Tibial artery (tissue), 4 donors: ENCODE measurements at regions not wholly inside any gene's neighbourhood (a gene's known extent, or its start where the extent isn't known, plus 50 kb on each side); places are given as distances from the start of the nearest gene placed in this dataset.

Experiments
- DNase-seq, 2 donors: peaks; one replicate each; pipeline ENCODE4 v3.0.0-alpha.2; 2019
- H3K27ac ChIP-seq, 2 donors: fragments of 200-600 bp; sonication (generic) in 1 of 2; 1 replicate in 1 of 2; 2 replicates in 1 of 2; pipeline ENCODE4 v1.5.1; 2018 to 2019; ENCODE audit warnings: mild to moderate bottlenecking in 1 of 2
- H3K27me3 ChIP-seq, 2 donors: fragments of 200-600 bp; sonication (generic) in 1 of 2; one replicate each; pipeline versions ENCODE4 v1.5.1 to v1.6.0; 2016 to 2019
- H3K36me3 ChIP-seq, 3 donors: fragments of 200-600 bp; sonication (generic) in 2 of 3; one replicate each; pipeline ENCODE4 v1.5.1; 2016 to 2019; ENCODE audit warnings: mild to moderate bottlenecking in 2 of 3
- H3K4me1 ChIP-seq, 4 donors: fragments of 200-600 bp; sonication (generic) in 2 of 4; 1 replicate in 3 of 4; 2 replicates in 1 of 4; pipeline ENCODE4 v1.5.1; 2016 to 2019
- H3K4me3 ChIP-seq, 2 donors: fragments of 200-600 bp; sonication (generic) in 1 of 2; 1 replicate in 1 of 2; 2 replicates in 1 of 2; pipeline ENCODE4 v1.5.1; 2018 to 2019; ENCODE audit warnings: mild to moderate bottlenecking in 2 of 2
- H3K9me3 ChIP-seq, 3 donors: fragments of 200-600 bp; sonication (generic) in 1 of 3; one replicate each; pipeline ENCODE4 v1.5.1; 2016 to 2019
- intact Hi-C: fragments of 100-400 bp; cut with DNase I; formaldehyde crosslinking; loops from one replicate; pipeline ENCODE4 v1.15.0; 2023; ENCODE audit warnings: low total_unique reads
- TF ChIP-seq, protein P1 (sequence below), 2 experiments: fragments of 200-600 bp in 1 of 2; fragments of 450-650 bp in 1 of 2; IDR thresholded peaks; one replicate each; pipeline ENCODE4 v1.5.1; 2017 to 2019; ENCODE audit warnings: antibody characterized with exemption in 2 of 2, mild to moderate bottlenecking in 1 of 2, moderate library complexity in 1 of 2

DNA sequence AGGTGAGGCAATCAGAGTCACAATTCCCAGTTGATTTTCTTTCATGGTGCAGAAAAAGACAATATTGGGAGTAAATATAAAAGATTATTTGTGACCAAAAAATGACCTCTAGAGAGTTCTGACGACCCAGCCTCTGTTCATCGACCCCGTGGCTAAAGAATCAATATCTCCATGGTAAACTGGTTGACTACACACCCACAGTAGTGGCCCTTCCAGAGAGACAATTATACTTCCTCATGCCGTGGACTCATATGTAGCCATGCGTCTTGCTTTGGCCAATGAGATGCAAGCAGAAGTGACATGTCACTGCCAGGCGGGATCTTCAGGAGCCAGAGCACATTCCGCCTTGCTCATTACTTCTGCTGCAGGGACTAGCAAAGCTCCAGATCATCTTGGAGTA lies 163.3 kb upstream of the RAD23B start:
- Histone ChIP-seq H3K4me1 (no peaks in the 10 kb centered on the region), H3K27me3 (no peaks in the 10 kb centered on the region), H3K4me3 (no peak overlapping the region), H3K36me3 (no peaks in the 10 kb centered on the region), H3K9me3 (no peaks in the 10 kb centered on the region), H3K27ac (no peak overlapping the region)
- TF ChIP-seq, protein P1, sequence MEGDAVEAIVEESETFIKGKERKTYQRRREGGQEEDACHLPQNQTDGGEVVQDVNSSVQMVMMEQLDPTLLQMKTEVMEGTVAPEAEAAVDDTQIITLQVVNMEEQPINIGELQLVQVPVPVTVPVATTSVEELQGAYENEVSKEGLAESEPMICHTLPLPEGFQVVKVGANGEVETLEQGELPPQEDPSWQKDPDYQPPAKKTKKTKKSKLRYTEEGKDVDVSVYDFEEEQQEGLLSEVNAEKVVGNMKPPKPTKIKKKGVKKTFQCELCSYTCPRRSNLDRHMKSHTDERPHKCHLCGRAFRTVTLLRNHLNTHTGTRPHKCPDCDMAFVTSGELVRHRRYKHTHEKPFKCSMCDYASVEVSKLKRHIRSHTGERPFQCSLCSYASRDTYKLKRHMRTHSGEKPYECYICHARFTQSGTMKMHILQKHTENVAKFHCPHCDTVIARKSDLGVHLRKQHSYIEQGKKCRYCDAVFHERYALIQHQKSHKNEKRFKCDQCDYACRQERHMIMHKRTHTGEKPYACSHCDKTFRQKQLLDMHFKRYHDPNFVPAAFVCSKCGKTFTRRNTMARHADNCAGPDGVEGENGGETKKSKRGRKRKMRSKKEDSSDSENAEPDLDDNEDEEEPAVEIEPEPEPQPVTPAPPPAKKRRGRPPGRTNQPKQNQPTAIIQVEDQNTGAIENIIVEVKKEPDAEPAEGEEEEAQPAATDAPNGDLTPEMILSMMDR (IDR thresholded peaks at IDR 0.05) = no peak
- no peak for DNase-seq
- intact Hi-C loops = no loop called here

- H3K4me1 ChIP-seq = no peaks in the 10 kb centered on the region
- H3K36me3 ChIP-seq = no peaks in the 10 kb centered on the region
- no peak for DNase-seq
- H3K27me3 ChIP-seq = peaks cover 0 to 2% of the 10 kb centered on the region in 2 donors
- intact Hi-C loops = no loop called here
- no peak overlapping the region for H3K27ac ChIP-seq
- H3K4me3 ChIP-seq = no peak overlapping the region
- TF ChIP-seq, protein P1 (IDR thresholded peaks at IDR 0.05) = no peak
- H3K9me3 ChIP-seq = no peaks in the 10 kb centered on the region
These were observed 159.7 kb upstream of the RAD23B start for GRCh38 chr9:107123389-107123788.

DNA sequence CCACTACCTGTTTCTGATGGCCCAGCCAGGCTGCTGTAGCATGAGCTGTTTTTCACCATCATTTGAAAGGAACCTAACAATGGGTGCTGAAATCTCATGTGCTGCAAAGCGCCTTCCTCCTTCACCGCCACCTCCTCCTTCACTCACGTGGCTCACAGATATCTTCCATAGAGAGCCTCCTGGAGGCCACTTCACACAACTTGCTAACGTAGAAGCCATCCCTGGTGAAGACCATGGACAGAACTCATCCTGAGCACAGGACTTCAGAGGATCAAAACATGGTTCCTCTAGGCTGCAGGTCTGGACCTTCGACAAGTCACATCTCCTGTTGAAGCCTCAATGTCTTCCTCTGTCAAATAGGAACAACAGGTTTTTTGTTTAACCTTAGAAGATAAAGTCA lies 155.5 kb upstream of the RAD23B start:
- DNase-seq = no peak
- no peaks in the 10 kb centered on the region for H3K9me3 ChIP-seq
- TF ChIP-seq, protein P1 (IDR thresholded peaks at IDR 0.05) = no peak
- no peak overlapping the region for H3K27ac ChIP-seq
- peaks cover 0 to 5% (median 0%) of the 10 kb centered on the region in 4 donors for H3K4me1 ChIP-seq
- no peak overlapping the region for H3K4me3 ChIP-seq
- H3K36me3 ChIP-seq = no peaks in the 10 kb centered on the region
- intact Hi-C loops = no loop called here
- H3K27me3 ChIP-seq = peaks cover 0 to 10% of the 10 kb centered on the region in 2 donors

- H3K27ac ChIP-seq = no peak overlapping the region
- H3K4me1 ChIP-seq = peaks cover 0 to 5% (median 0%) of the 10 kb centered on the region in 4 donors
- no peak for DNase-seq
- intact Hi-C loops = no loop called here
- H3K27me3 ChIP-seq = peaks cover 0 to 10% of the 10 kb centered on the region in 2 donors
- TF ChIP-seq, protein P1 (IDR thresholded peaks at IDR 0.05) = no peak
- no peaks in the 10 kb centered on the region for H3K9me3 ChIP-seq
- H3K36me3 ChIP-seq = no peaks in the 10 kb centered on the region
- H3K4me3 ChIP-seq = no peak overlapping the region
These were observed 151.8 kb upstream of the RAD23B start for GRCh38 chr9:107131108-107131799.

DNA sequence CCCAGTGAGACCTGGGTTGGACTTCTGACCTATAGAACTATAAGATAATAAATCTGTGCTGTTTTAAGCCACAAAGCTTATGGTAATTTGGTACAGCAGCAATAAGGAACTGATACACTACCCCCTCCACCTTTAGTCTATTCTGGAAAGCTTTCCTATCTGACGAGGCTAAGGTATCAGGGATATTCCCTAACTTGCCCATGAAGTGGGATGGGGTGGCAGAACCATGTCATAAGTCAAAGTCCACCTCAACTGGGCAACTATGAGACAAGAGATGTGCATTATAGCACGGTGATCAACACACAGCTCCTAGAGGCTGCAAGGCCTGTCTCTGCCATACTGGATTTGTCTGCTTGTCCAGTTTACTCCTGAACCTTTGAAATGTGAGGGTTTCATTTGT lies 146.8 kb upstream of the RAD23B start:
- H3K27ac ChIP-seq = no peak overlapping the region
- TF ChIP-seq, protein P1 (IDR thresholded peaks at IDR 0.05) = no peak
- no peak overlapping the region for H3K4me3 ChIP-seq
- no peaks in the 10 kb centered on the region for H3K36me3 ChIP-seq
- H3K27me3 ChIP-seq = peaks cover 0 to 8% of the 10 kb centered on the region in 2 donors
- intact Hi-C loops = no loop called here
- DNase-seq = no peak
- H3K4me1 ChIP-seq = peaks cover 0 to 18% (median 10%) of the 10 kb centered on the region in 4 donors
- H3K9me3 ChIP-seq = no peaks in the 10 kb centered on the region
